A549 (cell line): ENCODE measurements at regions not wholly inside any gene's neighbourhood (a gene's known extent, or its start where the extent isn't known, plus 50 kb on each side); places are given as distances from the start of the nearest gene placed in this dataset.

ENCODE experiments used
- ATAC-seq, 2 experiments: fragments of 200-7000 bp in 1 of 2; fragments of >200 bp in 1 of 2; cut with Nextera tagmentation in 1 of 2; cut with Tn5 transposase in 1 of 2; 3 replicates each; pipeline versions ENCODE4 v1.8.0 to v1.9.1; 2018 to 2020; ENCODE audit warnings: mild to moderate bottlenecking in 1 of 2, moderate library complexity in 1 of 2
- CTCF ChIA-PET: fragments of 300-600 bp; sonication (Branson Sonifier 250); formaldehyde crosslinking; extraction: SDS; loops from one replicate; lab custom pipeline; 2021; ENCODE audit warnings: antibody characterized with exemption, inconsistent platforms; lab: Yijun Ruan, JAX
- POLR2A ChIA-PET: fragments of 350-600 bp; formaldehyde crosslinking; extraction: SDS; loops from one replicate; lab custom pipeline; 2021; ENCODE audit warnings: antibody characterized with exemption, inconsistent platforms; lab: Yijun Ruan, JAX
- DNase-seq, 2 experiments: peaks; one replicate each; pipeline versions ENCODE4 v3.0.0 to v3.0.0-alpha.2; 2011 to 2016; ENCODE audit warnings: low read depth in 1 of 2, low spot score in 1 of 2
- FAIRE-seq: peaks from 2 replicates; lab custom pipeline; 2011; peaks lifted over from hg19 to GRCh38; lab: Jason Lieb, UNC
- H3K27ac ChIP-seq, 2 experiments: fragments of >200 bp; sonication (Bioruptor Twin); formaldehyde crosslinking; 3 replicates each; pipeline ENCODE4 v1.5.1; 2016 to 2017
- H3K4me1 ChIP-seq: fragments of >200 bp; sonication (Bioruptor Twin); formaldehyde crosslinking; 3 replicates; pipeline ENCODE4 v1.6.1; 2016
- H3K4me2 ChIP-seq: fragments of >200 bp; sonication (Bioruptor Twin); formaldehyde crosslinking; 3 replicates; pipeline ENCODE4 v1.6.1; 2016
- H3K4me3 ChIP-seq: fragments of >200 bp; sonication (Bioruptor Twin); formaldehyde crosslinking; 3 replicates; pipeline ENCODE4 v1.5.1; 2016
- H3K9me3 ChIP-seq: fragments of >200 bp; sonication (Bioruptor Twin); formaldehyde crosslinking; 3 replicates; pipeline ENCODE4 v1.6.1; 2016
- BHLHE40 ChIP-seq: IDR thresholded peaks from 2 replicates; pipeline ENCODE4 v1.6.1; 2012; ENCODE audit warnings: low read depth, low read length, inconsistent platforms
- CHD2 ChIP-seq: fragments of 150-350 bp; IDR thresholded peaks from 2 replicates; pipeline ENCODE4 v1.6.1; 2014; ENCODE audit warnings: low read length; ENCODE audit not compliant: partially characterized antibody
- CTCF ChIP-seq: fragments of >200 bp; sonication (Bioruptor Twin); formaldehyde crosslinking; IDR thresholded peaks from 3 replicates; pipeline ENCODE4 v1.5.1; 2016
- EHMT2 ChIP-seq: fragments of 200-600 bp; sonication (generic); IDR thresholded peaks from 2 replicates; pipeline ENCODE4 v1.6.1; 2016; ENCODE audit warnings: antibody characterized with exemption, low read depth, mild to moderate bottlenecking, moderate library complexity
- FOSL2 ChIP-seq, 2 experiments: fragments of 450-650 bp in 1 of 2; fragments of >200 bp in 1 of 2; sonication (Bioruptor Twin) in 1 of 2; formaldehyde crosslinking; IDR thresholded peaks; 2 replicates each; pipeline versions ENCODE4 v1.5.0 to v1.6.1; 2016 to 2020; ENCODE audit warnings: mild to moderate bottlenecking in 1 of 2, moderate library complexity in 1 of 2
- GATA3 ChIP-seq: IDR thresholded peaks from 2 replicates; pipeline ENCODE4 v1.6.1; 2012; ENCODE audit warnings: borderline replicate concordance
- HES2 ChIP-seq: fragments of >200 bp; sonication (Bioruptor Twin); formaldehyde crosslinking; IDR thresholded peaks from 2 replicates; pipeline ENCODE4 v1.6.1; 2016
- HEYL ChIP-seq: fragments of 250-450 bp; sonication (Bioruptor Pico); IDR thresholded peaks from 2 replicates; pipeline ENCODE4 v1.8.0; 2021; ENCODE audit warnings: mild to moderate bottlenecking, moderate library complexity
- JUNB ChIP-seq: fragments of >200 bp; sonication (Bioruptor Twin); formaldehyde crosslinking; IDR thresholded peaks from 2 replicates; pipeline ENCODE4 v1.6.1; 2016
- MAX ChIP-seq: IDR thresholded peaks from 2 replicates; pipeline ENCODE4 v1.6.1; 2012
- MYC ChIP-seq: IDR thresholded peaks from 2 replicates; pipeline ENCODE4 v1.6.1; 2012; ENCODE audit warnings: mild to moderate bottlenecking, inconsistent platforms, low read length, improper control_type of control experiment, borderline replicate concordance
- NFE2L2 ChIP-seq: fragments of 150-350 bp; conservative IDR thresholded peaks from 2 replicates; pipeline ENCODE4 v1.6.1; 2014; ENCODE audit warnings: low read length
- POLR2A ChIP-seq: IDR thresholded peaks from 2 replicates; pipeline ENCODE4 v1.6.1; 2012; ENCODE audit warnings: mild to moderate bottlenecking, low read length
- POLR2AphosphoS2 ChIP-seq: conservative IDR thresholded peaks from 2 replicates; pipeline ENCODE4 v1.6.1; 2012; ENCODE audit warnings: low read length, improper control_type of control experiment, inconsistent platforms
- RNF2 ChIP-seq: fragments of 200-600 bp; sonication (generic); IDR thresholded peaks from 2 replicates; pipeline ENCODE4 v1.6.1; 2016; ENCODE audit warnings: low read depth, mild to moderate bottlenecking, antibody characterized with exemption, moderate library complexity, borderline replicate concordance
- SMC3 ChIP-seq: fragments of >200 bp; sonication (Bioruptor Twin); formaldehyde crosslinking; IDR thresholded peaks from 3 replicates; pipeline ENCODE4 v1.6.1; 2018; ENCODE audit warnings: inconsistent platforms
- SREBF2 ChIP-seq: fragments of 450-650 bp; IDR thresholded peaks from 2 replicates; pipeline ENCODE4 v1.6.1; 2014; ENCODE audit warnings: mild to moderate bottlenecking, moderate library complexity
- TFCP2L1 ChIP-seq: fragments of 250-450 bp; sonication (Bioruptor Pico); IDR thresholded peaks from 2 replicates; pipeline ENCODE4 v1.5.0; 2021; ENCODE audit warnings: mild to moderate bottlenecking
- TP53 ChIP-seq: fragments of 250-450 bp; sonication (Bioruptor Pico); IDR thresholded peaks from 2 replicates; pipeline ENCODE4 v1.5.0; 2021; ENCODE audit warnings: mild to moderate bottlenecking, moderate library complexity
- ZNF302 ChIP-seq: fragments of 250-450 bp; sonication (Bioruptor Pico); IDR thresholded peaks from 2 replicates; pipeline ENCODE4 v1.9.0; 2021; ENCODE audit warnings: inconsistent platforms, mild to moderate bottlenecking, moderate library complexity
- ZSCAN20 ChIP-seq: fragments of 250-450 bp; sonication (Bioruptor Pico); IDR thresholded peaks from 2 replicates; pipeline ENCODE4 v1.8.0; 2022; ENCODE audit warnings: mild to moderate bottlenecking, moderate library complexity
- WGBS: methylation state at CpG from one replicate; pipeline ENCODE4 v1.1.6; 2017; ENCODE audit errors: missing lambda C conversion rate; 5-methylcytosine and 5-hydroxymethylcytosine counted together
- TF ChIP-seq, protein P1 (sequence below): fragments of 250-450 bp; sonication (Bioruptor Pico); IDR thresholded peaks from 2 replicates; pipeline ENCODE4 v1.5.0; 2020; ENCODE audit warnings: low read depth, mild to moderate bottlenecking, moderate library complexity
- TF ChIP-seq, protein P2 (sequence below): fragments of >200 bp; sonication (Bioruptor Twin); formaldehyde crosslinking; IDR thresholded peaks from 3 replicates; pipeline ENCODE4 v1.6.1; 2016

DNA sequence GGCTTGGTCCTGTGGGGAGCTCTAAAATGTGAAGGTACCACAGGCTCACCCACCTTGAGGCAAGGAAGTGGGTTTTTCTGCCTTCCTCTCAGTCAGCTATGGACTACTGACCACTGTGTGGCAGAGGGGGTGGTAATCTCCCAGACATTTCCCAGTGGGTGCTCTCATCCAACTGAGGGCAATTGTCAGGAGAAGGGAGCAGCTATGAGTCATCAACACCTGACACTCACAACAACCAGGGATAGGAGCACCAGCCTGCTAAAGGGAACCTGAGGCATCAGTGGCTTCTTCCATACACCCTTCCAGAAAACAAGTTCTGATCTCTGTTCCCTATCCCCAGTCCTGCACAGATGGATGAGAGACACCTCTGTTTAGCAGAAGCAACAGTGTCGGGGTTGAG is 468.8 kb downstream of the BCOR start:
- Histone ChIP-seq H3K4me1 (no peaks in the 10 kb centered on the region), H3K27ac (no peak overlapping the region), H3K9me3 (no peaks in the 10 kb centered on the region), H3K4me2 (no peak overlapping the region), H3K4me3 (no peak overlapping the region)
- no peak for FAIRE-seq
- TF ChIP-seq CHD2 (no peak), POLR2AphosphoS2 (no peak), TP53 (no peak), GATA3 (no peak), ZSCAN20 (no peak), POLR2A (no peak), SREBF2 (no peak), FOSL2 (IDR thresholded peaks at IDR 0.05) (no peak), FOSL2 (CRISPR knock-in tag; IDR thresholded peaks at IDR 0.05) (no peak), BHLHE40 (no peak), NFE2L2 (no peak), JUNB (no peak), CTCF (no peak), TFCP2L1 (CRISPR knock-in tag) (no peak), HEYL (CRISPR knock-in tag) (no peak), HES2 (no peak)
- TF ChIP-seq, protein P1, sequence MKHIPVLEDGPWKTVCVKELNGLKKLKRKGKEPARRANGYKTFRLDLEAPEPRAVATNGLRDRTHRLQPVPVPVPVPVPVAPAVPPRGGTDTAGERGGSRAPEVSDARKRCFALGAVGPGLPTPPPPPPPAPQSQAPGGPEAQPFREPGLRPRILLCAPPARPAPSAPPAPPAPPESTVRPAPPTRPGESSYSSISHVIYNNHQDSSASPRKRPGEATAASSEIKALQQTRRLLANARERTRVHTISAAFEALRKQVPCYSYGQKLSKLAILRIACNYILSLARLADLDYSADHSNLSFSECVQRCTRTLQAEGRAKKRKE = no peak
- TF ChIP-seq, protein P2, sequence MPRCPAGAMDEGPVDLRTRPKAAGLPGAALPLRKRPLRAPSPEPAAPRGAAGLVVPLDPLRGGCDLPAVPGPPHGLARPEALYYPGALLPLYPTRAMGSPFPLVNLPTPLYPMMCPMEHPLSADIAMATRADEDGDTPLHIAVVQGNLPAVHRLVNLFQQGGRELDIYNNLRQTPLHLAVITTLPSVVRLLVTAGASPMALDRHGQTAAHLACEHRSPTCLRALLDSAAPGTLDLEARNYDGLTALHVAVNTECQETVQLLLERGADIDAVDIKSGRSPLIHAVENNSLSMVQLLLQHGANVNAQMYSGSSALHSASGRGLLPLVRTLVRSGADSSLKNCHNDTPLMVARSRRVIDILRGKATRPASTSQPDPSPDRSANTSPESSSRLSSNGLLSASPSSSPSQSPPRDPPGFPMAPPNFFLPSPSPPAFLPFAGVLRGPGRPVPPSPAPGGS = no peak
- 50% methylated on average over 1 of the region's 1 CpG for WGBS
- POLR2A ChIA-PET = no interaction called here
- no peak for ATAC-seq
- CTCF ChIA-PET = interaction anchor here (1.1 kb wide), 1 partner anchor 46 kb away, joined by 3 read pairs; no protein-coding TSS in a partner anchor
- no peak for DNase-seq

DNA sequence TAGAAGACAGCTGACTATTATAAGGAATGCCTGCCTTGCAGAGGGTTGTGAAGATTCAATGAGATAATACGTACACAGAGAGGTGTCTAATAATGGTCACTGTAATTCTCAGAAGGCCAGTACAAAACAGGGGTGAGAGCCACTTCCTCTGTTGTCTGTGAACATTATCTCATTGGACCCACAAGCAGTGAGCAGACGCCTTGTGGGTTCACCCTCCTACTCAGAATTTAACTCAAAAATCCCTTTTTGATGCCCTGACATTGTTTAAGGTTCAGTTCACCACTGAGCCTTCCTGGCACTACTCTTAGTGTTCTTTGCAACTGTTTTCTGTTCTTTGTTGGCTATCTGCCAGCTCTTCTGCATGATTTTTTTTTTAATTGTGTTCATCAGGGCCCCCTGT is 467.4 kb downstream of the BCOR start:
- ChIA-PET CTCF (no interaction called here), POLR2A (no interaction called here)
- H3K9me3 ChIP-seq = no peaks in the 10 kb centered on the region
- no peak overlapping the region for H3K4me2 ChIP-seq
- no peaks in the 10 kb centered on the region for H3K4me1 ChIP-seq
- H3K27ac ChIP-seq = no peak overlapping the region
- no peak for TF ChIP-seq MYC
- TF ChIP-seq EHMT2 = no peak
- TF ChIP-seq, protein P2 = no peak
- no peak for TF ChIP-seq MAX
- no peak for TF ChIP-seq SMC3
- TF ChIP-seq, protein P1 = no peak
- no peak for TF ChIP-seq ZNF302 (CRISPR knock-in tag)
- no peak for TF ChIP-seq RNF2
- TF ChIP-seq ZSCAN20 = no peak
- no peak for TF ChIP-seq HEYL (CRISPR knock-in tag)
- FAIRE-seq (peak; percentile 32), DNase-seq (no peak), ATAC-seq (no peak)
- no peak overlapping the region for H3K4me3 ChIP-seq
- 35% methylated on average over 2 of the region's 2 CpGs for WGBS
